HG03439 (cell line): ENCODE measurements at regions not wholly inside any gene's neighbourhood (a gene's known extent, or its start where the extent isn't known, plus 50 kb on each side); places are given as distances from the start of the nearest gene placed in this dataset.
"Not testable (repeated sequence)": the region's sequence is repeated elsewhere in the genome, so short reads cannot be mapped to it uniquely, and the experiment has no call there.

Experiments used
- ATAC-seq: cut with Tn5 transposase; IDR thresholded peaks from one replicate; pipeline ENCODE4 v1.9.1; 2021; ENCODE audit warnings: mild to moderate bottlenecking, moderate library complexity; ENCODE audit not compliant: unreplicated experiment

DNA sequence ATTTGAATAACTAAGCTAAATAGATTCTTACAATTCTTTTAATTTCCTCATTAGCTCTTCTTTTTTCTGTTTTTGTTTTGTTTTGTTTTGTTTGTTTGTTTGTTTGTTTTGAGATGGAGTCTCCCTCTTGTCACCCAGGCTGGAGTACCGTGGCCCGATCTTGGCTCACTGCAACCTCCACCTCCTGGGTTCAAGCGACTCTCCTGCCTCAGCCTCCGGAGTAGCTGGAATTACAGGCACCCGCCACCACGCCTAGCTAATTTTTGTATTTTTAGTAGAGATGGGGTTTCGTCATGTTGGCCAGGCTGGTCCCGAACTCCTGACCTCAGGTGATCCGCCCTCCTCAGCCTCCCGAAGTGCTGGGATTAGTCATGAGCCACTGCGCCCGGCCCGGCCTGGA lies 70.7 kb upstream of the ZNF658 start:
- not testable (repeated sequence) for ATAC-seq

DNA sequence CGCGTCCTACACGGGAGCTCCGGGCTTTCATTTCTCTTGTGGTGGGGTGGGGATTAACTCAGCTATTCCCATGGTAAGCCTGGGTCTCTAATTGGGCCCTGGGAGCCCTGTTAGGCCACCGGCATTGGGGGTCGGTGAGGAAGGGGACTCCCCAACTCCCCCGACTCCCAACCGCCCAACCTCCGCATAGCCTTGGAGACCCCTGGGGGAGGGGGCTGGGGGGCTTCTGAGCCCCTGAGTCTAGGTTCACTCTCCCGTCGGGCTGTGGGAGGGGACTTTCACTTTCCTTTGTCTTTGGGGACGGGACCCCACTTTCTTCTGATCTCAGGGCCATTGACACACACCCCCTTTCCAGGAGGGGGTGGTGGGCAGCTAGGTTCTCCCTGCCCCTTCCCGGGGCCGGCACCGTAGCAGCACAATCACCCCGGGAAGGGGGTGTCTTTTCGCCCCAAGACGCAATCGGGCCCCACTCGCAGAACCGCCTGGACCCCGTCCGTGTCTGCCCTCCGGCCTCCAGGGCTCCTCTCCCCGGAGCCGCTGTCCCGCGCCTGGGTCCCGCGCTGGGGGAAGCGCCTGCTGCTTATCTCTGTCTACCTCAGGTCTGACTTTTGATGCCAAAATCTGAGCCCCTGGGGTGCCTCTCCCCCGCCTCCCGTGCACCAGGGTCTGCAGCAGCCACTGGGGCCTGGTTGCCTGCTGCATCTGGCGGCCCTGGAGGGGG lies 69.6 kb upstream of the ZNF658 start:
- not testable (repeated sequence) for ATAC-seq

DNA sequence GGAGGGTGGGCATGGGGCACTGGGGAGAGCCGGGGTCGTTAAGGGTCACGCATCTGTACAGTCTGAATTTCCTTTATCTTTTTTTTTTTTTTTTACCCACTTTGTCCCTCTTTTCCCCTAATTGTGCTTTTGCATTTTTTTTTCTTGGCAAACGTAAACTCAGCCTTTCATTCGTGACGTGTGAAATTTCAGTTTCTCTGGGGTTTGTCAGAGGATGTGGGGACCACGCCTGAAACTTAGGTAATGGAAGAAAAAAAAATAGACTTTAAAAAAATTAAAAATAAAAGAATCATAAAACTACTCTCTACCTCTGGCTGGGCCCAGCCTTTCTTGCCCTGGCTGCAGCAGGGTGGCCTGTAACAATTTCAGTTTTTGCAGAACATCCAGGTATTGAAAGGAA lies 68.3 kb upstream of the ZNF658 start:
- not testable (repeated sequence) for ATAC-seq

DNA sequence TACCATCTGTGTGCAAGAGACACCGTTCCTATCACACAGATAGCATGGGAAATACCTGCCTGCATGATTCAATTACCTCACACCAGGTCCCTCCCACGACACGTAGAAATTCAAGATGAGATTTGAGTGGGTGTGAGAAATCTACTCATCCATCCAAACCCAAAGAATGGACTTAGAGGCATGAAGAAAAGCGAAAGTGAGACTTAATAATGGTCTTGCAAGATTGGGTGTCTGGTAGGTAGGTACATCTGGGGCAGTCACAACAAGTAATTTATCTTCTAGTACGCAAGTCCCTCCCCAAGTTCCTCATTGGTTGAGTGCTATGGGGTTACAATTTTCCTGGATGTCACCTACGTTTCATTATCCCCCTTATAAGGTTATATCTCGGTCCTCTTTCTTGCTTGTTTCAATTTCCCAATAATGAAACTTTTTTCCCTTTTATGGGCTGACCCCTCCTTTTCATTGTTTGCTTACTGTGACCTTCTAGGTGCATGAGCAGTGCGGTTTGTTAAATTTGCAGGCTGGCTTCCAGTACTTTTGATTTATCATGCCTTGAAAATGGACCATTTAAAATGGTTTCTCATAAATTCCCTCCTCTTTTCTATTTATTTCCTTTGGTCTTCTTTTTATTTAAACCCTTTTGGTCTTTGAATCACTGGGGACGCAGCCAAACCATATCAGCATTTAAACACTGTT lies 63.1 kb upstream of the ZNF658 start:
- ATAC-seq = not testable (repeated sequence)
